HG03565 (cell line): ENCODE measurements at regions not wholly inside any gene's neighbourhood (a gene's known extent, or its start where the extent isn't known, plus 50 kb on each side); places are given as distances from the start of the nearest gene placed in this dataset.

Experiments used
- ATAC-seq: cut with Tn5 transposase; IDR thresholded peaks from one replicate; pipeline ENCODE4 v1.9.1; 2021; ENCODE audit warnings: mild to moderate bottlenecking, moderate library complexity; ENCODE audit not compliant: unreplicated experiment

DNA sequence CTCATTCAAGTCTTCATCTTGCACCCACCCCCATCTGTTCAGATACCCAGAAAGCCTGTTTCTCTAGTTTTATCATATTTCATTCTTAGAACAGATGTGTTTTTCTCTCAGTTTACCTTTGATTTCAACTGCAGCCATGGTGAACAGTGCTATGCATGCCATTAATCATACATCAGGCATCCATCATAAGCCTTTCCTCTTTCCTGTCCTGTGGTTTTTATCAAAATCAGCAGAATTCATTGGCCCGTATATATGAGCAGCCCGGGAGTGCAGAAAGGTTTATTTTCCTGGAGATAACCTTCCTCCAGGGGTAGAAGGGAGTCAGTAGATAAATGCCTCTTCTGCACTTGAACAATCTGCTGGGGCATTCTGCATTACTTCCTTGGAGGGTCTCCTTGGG, 65.7 kb downstream of the IL21 start:
- ATAC-seq: no peak

DNA sequence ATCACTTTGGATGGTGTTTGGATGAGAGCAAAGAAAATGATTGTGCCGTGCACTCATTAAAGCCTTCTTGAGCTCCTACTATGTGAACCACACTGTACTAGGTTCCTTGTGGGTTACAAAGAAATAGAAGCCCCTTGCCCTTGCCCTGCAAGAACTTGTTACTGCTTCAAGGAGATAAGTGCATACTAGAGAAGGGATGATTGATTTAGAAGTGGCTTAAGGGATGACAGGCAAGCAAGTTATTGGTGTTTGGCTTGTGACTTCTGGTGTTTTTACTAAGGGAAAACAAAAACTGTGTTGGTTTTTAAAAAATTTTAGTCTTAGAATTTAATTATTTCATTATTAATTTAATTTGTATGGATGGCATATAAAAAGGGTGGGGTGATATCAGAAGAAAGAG, 67.4 kb downstream of the IL21 start:
- ATAC-seq: no peak

DNA sequence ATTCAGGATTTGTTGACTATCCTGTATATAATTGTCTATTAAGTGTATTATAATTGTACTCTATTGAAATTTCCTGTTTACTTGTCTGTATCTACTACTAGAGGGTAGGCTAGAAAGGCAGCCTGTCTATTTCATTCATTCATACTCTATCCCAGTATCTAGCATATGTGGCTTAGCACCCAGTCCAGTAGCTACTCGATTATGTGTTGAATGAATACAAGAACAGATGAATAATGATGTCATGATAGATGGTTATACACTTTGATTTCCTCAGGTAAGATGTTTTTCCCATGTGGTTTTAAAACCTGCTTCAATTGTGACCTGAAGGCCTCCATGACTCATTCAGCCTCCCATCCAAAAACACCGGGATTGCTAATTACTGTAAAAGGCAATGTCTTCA, 68.0 kb downstream of the IL21 start:
- ATAC-seq: no peak

DNA sequence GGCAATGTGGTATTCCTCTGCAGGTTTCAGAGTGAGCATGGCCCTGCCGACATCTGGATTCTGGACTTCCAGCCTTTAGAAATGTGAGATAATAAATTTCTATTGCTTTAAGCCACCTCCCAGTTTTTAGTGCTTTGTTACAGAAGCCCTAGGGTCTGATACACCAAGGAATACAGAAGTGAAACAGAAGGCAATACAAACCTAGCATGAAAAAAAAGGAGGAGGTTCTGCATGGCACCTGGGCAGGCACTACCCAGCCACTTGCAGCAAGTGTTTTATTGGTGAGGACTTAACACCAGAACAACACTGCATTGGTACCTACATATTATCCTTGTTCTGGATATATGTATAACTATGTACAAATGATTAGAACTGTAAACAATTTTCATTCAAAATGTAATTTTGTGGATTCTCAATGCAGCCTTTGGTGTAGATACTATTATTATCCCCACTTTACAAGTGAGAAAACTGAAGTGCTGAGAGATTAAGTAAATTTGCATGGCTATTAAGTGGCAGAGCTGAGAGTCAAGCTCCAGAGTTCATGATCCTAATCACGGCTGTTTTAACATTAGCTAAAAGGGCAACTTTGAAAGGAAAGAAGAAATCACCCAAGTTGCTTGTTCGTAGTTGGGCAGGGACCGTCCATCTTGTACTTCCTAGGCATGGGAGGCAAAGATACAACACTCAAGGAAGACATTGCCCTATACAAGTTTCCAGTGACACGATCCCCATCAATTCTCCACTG, 71.8 kb downstream of the IL21 start:
- ATAC-seq: no peak

DNA sequence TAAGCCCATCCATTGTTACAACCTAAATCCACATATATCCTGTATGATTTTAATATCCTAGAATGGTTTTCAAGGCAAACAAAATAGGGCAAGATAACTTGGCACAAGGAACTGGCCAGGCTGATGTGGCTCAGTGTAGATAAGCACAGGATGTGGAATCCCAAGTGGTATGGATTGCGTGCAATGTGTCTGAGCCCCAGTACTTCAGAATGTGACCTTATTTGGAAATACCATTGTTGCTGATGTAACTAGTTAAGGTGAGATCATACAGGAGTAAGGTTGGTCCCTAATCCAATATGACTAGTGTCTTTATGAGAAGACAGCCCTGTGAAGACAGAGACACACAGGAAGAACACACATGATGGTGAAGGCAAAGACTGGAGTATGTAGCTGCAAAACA, 72.4 kb downstream of the IL21 start:
- ATAC-seq: no peak

DNA sequence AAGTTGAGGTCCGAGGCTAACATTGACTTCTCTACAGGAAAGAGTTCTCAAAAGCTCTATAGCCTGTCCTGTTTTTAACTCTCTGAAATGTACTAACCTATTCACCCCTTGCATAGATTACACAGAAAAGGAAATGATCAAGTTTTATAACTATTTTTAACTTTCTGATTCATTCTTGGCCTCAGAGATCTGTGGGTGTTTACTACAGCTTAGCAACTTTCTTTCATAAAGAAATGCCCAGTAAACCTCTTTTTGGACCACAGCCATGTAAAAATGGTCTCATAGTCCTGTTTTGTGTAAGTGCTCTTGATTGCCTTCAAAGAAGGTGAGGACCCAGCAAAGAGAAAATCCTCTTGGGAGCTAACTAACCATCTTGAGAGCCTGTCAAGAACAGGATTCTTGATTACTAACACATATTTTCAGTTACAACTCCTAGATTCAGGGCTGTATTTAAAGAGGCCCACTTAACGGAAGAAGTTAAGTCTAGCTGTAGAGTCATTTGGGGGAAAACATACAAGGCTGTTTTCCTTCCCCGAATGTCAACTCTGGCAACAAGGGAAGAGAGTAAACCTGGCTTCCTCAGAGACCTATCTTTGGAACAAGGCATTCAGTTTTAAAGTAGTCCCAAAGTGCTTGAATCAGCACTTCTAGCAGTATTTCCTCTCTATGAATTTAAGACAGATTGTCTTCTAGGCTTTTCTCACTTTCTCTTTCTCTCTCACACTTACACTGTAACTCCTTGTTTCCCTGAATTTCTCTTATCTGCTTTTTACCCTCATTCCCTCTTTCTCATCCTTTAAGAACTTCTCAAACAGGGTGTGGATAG, 78.2 kb downstream of the IL21 start:
- peak; percentile 93 for ATAC-seq

DNA sequence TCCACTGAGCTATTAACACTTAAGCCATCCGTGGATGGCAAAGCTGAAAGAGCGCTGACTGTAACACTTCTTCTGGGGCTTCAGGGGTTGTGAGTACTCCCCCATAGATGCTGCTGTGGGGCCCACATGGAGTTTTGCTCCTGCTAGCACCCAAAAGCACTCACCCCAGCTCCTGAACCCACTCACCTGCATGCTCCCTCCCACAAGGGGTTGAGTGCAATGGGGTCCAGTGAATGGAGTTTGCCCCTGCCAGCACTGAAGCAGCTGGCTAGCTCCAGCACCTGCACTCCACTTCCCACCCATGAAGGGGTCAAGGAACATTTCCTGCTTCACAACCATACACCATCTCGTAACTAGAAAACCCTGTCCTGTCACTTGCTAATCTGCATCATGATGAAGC, 78.9 kb downstream of the IL21 start:
- ATAC-seq: no peak

DNA sequence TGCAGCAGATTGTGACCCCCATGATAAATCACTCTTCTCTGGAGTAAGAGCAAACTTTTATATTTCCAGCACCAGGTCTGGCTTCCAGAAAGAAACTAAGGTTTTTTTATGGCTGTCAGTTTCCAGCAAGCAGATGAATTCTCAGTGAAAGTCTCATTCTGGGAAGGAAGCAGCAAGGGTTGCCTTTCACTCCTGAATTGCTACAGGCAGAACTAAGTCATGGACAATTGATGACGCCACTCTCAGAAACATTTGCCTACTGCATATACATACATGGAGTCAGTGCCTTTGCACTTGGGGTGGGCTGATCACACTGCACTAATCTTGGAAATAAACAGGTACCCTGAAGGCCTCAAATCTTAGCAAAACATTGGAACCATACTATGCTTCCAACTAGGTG, 80.0 kb downstream of the IL21 start:
- no peak for ATAC-seq

DNA sequence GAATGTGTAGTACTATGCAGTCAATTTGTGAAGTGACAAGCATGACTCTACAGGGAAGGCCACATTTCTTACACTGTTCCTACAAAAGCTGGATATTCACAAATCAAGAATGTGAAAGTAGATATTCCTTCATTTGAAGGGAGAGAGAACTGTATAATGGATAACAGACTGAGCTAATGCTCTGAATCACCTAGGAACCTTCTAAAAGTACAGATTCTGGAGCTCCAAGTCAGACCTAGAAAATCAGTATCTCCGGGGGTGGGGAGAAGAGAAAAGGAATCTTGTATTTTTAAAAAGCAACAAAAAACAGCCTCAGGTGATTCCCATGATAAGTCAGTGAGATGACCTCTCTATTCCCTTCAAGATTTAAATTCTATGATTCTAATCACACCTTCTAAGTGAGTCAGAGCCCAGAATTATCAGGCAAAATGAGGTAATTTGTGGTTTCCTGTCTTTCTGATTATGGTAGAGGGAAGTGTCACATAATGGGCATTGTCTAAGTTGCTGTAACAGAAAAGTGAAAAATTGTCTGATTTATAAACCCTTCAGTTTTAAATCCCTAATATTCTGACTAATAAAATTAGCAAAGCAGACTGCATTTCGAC, 80.9 kb downstream of the IL21 start:
- ATAC-seq: no peak

DNA sequence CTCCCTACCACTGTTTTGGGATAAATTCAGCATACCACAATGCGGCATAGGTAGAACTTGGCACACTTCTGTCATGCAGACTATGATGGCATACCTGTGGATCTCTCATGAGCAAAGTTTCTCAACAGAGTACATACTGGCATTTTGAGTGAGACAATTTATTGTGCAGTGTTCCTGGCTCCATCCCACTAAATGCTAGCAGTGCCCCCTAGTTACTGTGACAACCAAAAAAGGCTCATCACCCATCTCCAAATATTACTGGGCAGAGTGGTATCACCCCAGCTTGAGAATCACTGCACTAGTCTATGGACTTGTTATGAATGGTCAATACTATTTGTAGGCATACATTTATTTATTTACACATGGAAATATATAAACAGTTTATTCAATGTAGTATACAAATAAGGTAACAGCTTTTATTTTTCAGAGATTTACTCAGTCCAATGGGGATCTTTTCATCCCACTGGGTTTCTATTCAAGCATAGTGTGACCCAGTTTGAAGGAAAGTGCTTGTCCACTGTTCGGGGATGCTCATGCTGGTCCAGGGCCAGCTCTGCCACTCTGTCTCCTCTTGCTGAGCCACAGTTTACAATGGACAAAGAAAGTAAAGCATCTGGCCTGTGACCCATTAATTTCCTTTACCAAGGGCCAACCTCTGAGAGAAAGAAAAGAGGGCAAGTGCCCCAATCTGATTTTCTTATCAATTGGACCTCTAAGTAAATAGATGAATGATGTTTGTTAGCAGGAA, 81.0 kb upstream of the IL2 start:
- no peak for ATAC-seq

DNA sequence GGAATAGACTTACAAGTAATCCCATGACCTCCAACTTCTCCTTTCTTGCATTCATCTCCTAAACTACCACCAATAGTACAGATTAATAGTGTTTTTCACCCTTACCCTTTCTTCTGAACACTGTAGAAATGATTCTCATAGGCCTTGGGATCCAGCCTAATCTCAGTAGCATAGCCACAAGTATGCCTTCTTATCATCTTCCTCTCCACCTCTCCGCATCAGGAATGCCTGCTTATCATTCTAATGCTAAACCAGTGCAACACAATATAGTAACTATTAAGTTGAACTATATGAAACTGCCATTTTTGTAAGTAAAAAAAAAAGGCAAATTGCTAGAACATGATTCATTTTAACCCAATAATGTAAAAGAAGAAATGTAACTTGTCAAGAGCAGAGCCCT, 79.5 kb upstream of the IL2 start:
- ATAC-seq: no peak

DNA sequence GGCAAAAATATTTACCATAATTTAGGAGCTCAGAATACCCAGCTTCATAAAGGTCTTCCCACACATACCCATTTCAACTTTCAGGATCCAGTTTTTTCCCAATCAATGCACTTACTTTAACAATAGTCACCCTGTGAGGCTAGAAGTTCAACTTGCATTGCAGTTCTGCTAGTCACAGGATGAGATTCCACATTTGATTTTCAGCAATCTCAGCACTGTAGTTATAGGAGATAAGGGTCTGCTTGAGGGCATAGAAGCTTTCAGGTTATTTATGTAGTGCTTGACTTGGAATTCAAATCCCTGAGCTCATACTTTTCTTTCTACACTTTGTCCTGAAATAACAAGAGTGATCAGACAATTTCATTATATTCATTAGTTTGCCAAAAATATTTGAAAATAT, 78.3 kb upstream of the IL2 start:
- ATAC-seq: no peak

DNA sequence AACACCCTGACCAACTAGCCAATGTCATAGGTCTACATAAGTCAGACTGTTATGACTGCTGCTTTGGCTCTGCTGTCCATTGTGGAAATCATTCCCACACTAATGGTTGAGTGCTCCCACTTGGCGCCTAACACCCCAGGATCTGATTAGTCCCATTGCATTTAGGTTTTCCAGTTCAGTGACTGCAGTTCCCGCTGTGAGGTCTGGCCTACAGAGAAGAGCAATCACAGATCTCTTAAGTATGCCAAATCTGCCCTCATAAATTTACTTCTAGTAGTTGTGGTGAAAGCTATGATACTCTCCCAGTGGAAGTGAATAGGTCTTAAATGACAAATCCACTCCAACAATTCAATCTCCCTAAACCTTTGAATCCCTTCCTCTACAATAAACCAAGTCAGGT, 77.3 kb upstream of the IL2 start:
- no peak for ATAC-seq

DNA sequence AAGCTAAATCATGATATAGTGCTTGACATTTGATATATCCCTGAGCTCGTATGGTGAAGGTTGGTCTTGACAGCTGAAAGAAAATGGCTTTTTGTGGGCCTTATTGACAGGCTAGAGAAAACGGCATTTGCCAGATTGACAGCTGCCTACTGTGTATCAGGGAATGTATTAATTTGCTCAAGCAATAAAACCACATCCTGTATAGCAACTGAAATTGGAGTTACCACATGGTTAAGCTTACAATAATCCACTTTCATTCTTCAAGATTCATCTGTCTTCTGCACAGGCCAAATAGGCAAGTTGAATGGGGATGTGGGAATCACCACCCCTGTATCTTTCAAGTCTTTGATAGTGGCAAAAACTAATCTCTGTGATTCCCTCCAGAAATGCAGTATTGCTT, 76.2 kb upstream of the IL2 start:
- no peak for ATAC-seq

DNA sequence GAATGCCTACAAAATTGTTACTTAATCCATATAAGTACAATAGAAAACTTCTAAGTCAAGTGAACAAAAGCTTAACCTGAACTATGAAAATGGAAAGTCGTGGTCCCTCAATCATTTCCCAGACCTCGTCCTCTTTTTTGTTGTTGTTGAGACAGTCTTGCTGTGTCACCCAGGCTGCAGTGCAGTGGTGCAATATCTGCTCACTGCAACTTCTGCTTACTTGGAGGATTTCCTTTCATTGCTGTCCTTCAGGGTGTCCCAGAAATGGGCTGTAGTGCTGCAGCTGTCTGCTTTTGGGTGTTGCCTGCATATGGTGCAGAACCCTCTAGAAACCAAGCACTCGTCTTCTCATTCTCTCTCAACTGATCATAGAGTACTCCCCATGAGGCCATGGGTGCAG, 75.0 kb upstream of the IL2 start:
- ATAC-seq: no peak

DNA sequence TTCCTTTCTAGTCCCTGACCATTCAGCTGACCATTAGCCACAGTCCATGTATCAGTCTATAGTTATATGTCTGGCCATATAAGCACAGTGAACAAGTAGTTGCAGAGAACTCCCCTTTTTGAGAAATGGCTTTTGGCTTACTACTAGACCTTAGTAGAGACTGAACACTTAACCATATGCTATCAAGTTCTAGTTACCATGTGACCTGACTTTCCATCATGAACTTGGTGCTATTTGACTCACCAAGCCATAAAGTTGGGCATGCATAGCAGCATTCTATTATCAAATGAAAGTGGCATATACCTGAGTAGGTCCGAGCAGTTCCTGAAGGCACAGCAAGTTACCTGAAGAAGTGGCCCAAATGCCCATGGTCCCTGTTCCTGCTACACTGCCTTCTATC, 74.5 kb upstream of the IL2 start:
- ATAC-seq: no peak

DNA sequence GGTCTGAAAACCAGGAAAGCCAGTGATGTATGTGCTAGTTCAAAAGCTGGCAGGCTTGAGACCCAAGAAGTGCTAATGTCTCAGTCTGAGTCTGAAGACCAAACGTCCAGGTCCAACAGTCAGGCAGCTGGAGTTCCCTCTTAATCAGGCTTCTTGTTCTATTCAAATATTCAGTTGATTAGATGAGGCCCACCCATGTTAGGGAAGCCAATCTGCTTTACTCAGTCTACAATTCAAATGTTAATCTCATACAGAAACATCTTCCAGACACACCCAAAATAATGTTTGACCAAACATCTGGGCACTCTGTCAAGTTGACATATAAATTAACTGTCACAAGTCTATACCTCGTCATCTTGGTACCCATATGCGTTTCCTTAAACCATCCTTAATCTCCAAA, 72.4 kb upstream of the IL2 start:
- no peak for ATAC-seq

DNA sequence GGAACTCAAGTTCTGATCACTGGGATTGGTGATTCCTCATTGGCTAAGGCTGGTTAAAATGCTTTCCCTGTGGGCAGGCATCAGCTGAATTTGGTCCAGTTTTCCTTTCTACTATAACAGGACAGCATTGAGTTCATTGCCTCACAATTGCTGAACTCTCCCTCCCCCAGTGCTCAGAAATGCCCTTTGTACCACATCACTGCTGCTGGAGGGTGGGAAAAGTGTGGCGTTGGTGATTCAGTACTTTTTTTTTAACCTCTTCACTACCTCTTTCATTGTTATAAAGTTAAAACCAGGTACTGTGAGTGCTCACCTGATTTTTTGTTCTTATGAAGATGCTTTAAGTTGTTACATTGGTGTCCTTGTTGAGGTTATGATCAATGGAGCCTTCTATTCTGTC, 69.3 kb upstream of the IL2 start:
- no peak for ATAC-seq

DNA sequence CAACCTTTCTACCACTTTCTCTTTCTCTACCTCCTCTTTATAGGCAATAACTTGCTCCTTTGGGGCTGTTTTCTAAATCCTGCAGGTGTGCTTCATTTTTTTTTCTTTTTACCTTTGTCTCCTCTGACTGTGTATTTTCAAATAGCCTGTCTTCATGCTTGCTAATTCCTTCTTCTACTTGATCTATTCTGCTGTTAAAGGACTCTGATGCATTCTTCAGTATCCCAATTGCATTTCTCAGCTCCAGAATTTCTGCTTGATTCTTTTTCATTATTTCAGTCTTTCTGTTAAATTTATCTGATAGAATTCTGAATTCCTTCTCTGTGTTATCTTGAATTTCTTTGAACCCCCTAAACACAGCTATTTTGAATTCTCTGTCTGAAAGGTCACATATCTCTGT, 67.7 kb upstream of the IL2 start:
- no peak for ATAC-seq

DNA sequence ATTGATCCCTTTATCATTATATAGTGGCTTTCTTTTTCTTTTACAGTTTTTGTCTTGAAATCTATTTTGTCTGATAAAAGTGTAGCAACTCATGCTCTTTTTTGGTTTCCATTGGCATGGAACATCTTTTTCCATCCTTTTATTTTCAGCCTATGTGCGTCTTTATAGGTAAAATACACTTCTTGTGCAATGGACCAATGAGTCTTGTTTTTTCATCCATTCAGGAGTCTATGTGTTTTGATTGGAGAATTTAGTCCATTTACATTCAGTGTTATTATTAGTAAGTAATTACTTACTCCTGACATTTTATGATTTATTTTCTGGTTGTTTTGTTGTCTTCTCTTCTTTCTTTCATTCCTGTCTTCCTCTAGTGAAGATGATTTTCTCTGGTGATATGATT, 66.4 kb upstream of the IL2 start:
- ATAC-seq: no peak

DNA sequence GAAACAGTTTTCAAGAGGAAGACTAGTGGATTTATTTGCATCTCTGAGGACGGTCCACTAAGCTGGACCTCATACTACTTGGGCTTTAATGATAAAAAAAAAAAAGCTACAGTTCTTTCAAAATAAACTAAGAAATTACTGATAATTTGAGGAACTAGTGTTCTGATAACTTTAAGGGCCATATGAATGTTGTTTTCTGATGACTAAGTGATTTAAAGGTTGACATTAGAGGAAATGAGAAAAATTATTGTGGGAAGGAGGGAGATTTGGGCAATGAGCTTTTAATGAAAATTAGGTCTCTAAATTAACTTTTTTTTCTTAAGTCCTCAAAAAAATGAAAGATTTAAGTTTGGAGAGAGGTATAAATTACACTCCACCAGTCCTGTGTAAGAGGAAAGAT, 60.8 kb upstream of the IL2 start:
- ATAC-seq: no peak

DNA sequence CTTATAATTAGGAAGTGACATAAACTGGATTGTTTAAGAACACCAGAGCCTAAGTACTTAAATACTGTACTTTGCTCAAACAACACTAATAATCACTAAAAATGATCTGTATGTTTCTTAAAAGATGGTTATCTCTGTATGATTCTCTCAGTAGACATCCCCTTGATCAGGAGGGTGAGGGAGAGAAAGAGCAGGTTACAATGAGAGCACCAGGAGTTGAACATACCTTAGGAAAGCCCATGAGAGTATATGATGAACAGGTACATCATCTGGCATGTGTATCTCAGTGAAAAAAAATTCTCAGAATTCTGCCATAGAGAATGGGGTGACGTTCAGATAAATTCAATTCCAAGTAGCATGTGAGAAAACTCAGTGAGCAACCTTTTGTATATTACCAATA, 59.9 kb upstream of the IL2 start:
- no peak for ATAC-seq
